HepG2 (cell line): ENCODE measurements at regions not wholly inside any gene's neighbourhood (a gene's known extent, or its start where the extent isn't known, plus 50 kb on each side); places are given as distances from the start of the nearest gene placed in this dataset.

Experiments used
- ATAC-seq: fragments of 200-7000 bp; cut with Tn5 transposase; 3 replicates; pipeline ENCODE4 v1.9.1; 2020; ENCODE audit warnings: mild to moderate bottlenecking, moderate library complexity
- BruUV-seq: library from RNA; stranded (reverse); fragments of 400-500 nt; replicated peaks from 2 replicates; lab custom pipeline; 2021; lab: Mats Ljungman, UMichigan
- CTCF ChIA-PET: fragments of 300-600 bp; formaldehyde crosslinking; extraction: SDS; loops from one replicate; lab custom pipeline; 2021; ENCODE audit warnings: low total read pairs, inconsistent platforms, low intra/inter-chr PET ratio; lab: Yijun Ruan, JAX
- POLR2A ChIA-PET: fragments of 350-600 bp; sonication (Branson Sonifier 250); formaldehyde crosslinking; loops from one replicate; lab custom pipeline; 2020; ENCODE audit warnings: antibody characterized with exemption, inconsistent platforms; lab: Yijun Ruan, JAX
- DNase-seq: peaks from one replicate; pipeline ENCODE4 v3.0.0-alpha.2; 2015; ENCODE audit warnings: low spot score
- FAIRE-seq: peaks from 3 replicates; lab custom pipeline; 2011; peaks lifted over from hg19 to GRCh38; lab: Jason Lieb, UNC
- H2AFZ ChIP-seq: one replicate; pipeline ENCODE4 v1.6.1; 2011; ENCODE audit warnings: low read length, inconsistent platforms
- H3K27ac ChIP-seq: fragments of 300-600 bp; 3 replicates; pipeline ENCODE4 v1.8.0; 2011; ENCODE audit warnings: mixed run types, mild to moderate bottlenecking, mixed read lengths, low read length, inconsistent platforms; ENCODE audit not compliant: insufficient read depth; ENCODE audit errors: extremely low read length
- H3K27me3 ChIP-seq, 2 experiments: fragments of 200-600 bp in 1 of 2; 2 replicates in 1 of 2; 3 replicates in 1 of 2; pipeline versions ENCODE4 v1.6.0 to v1.8.0; 2011; ENCODE audit warnings: low read length in 2 of 2, mild to moderate bottlenecking in 2 of 2, moderate library complexity in 2 of 2, inconsistent platforms in 1 of 2; ENCODE audit not compliant: insufficient read depth in 2 of 2, control insufficient read depth in 1 of 2
- H3K36me3 ChIP-seq, 2 experiments: fragments of 200-600 bp in 1 of 2; replicated peaks in 1 of 2; 2 replicates in 1 of 2; 3 replicates in 1 of 2; pipeline versions ENCODE4 v1.5.1 to v1.8.0; 2011; ENCODE audit warnings: low read length in 2 of 2, inconsistent platforms in 1 of 2; ENCODE audit not compliant: insufficient read depth in 2 of 2, control insufficient read depth in 1 of 2
- H3K4me1 ChIP-seq: 2 replicates; pipeline ENCODE4 v1.5.1; 2012; ENCODE audit warnings: low read length, inconsistent platforms; ENCODE audit not compliant: insufficient read depth
- H3K4me2 ChIP-seq: 2 replicates; pipeline ENCODE4 v1.6.0; 2011; ENCODE audit warnings: low read depth, low read length, inconsistent platforms
- H3K4me3 ChIP-seq, 3 experiments: fragments of 200-600 bp in 1 of 3; sonication (generic), shearing (Covaris generic) in 1 of 3; replicated peaks in 1 of 3; 2 replicates each; pipeline ENCODE4 v1.5.1; 2011 to 2016; ENCODE audit warnings: low read length in 3 of 3, inconsistent platforms in 2 of 3, low read depth in 2 of 3, mild to moderate bottlenecking in 2 of 3, control low read depth in 1 of 3, mixed read lengths in 1 of 3; ENCODE audit not compliant: insufficient read depth in 1 of 3
- H3K79me2 ChIP-seq: one replicate; pipeline ENCODE4 v1.6.1; 2011; ENCODE audit warnings: low read length, inconsistent platforms; ENCODE audit not compliant: insufficient read depth
- H3K9ac ChIP-seq: 2 replicates; pipeline ENCODE4 v1.6.0; 2011; ENCODE audit warnings: mild to moderate bottlenecking, low read depth, low read length, inconsistent platforms; ENCODE audit not compliant: insufficient read depth
- H3K9me3 ChIP-seq: 2 replicates; pipeline ENCODE4 v1.5.1; 2012; ENCODE audit warnings: mild to moderate bottlenecking, low read length
- H4K20me1 ChIP-seq: 2 replicates; pipeline ENCODE4 v1.6.0; 2011; ENCODE audit warnings: inconsistent platforms, mild to moderate bottlenecking, low read length, moderate library complexity; ENCODE audit not compliant: insufficient read depth
- CENPT ChIP-seq: sonication (generic); formaldehyde crosslinking; IDR thresholded peaks from 2 replicates; pipeline ENCODE4 v1.8.0; 2022; ENCODE audit warnings: low read depth, mild to moderate bottlenecking, moderate library complexity, missing genetic modification reagents
- GTF3A ChIP-seq: sonication (generic); formaldehyde crosslinking; conservative IDR thresholded peaks from 2 replicates; pipeline ENCODE4 v1.4.0; 2020; ENCODE audit warnings: mild to moderate bottlenecking, missing genetic modification reagents
- HNRNPUL1 ChIP-seq: fragments of 200-400 bp; formaldehyde crosslinking; IDR thresholded peaks from 2 replicates; pipeline ENCODE4 v1.6.1; 2017; ENCODE audit warnings: low read depth, mild to moderate bottlenecking, low read length, moderate library complexity
- MZF1 ChIP-seq: sonication (generic); formaldehyde crosslinking; IDR thresholded peaks from 2 replicates; pipeline ENCODE4 v1.8.1; 2023; ENCODE audit warnings: mild to moderate bottlenecking, missing genetic modification reagents, borderline replicate concordance
- PHF5A ChIP-seq: IDR thresholded peaks from one replicate; pipeline ENCODE4 v1.6.1; 2018; ENCODE audit warnings: low read depth, missing genetic modification reagents; ENCODE audit not compliant: unreplicated experiment
- SAP130 ChIP-seq: IDR thresholded peaks from 2 replicates; pipeline ENCODE4 v1.6.1; 2016; ENCODE audit warnings: low read depth
- ZNF337 ChIP-seq: sonication (generic); formaldehyde crosslinking; IDR thresholded peaks from 2 replicates; pipeline ENCODE4 v1.5.1; 2020; ENCODE audit warnings: missing genetic modification reagents, low read depth, mild to moderate bottlenecking, borderline replicate concordance
- ZNF678 ChIP-seq: sonication (generic); formaldehyde crosslinking; IDR thresholded peaks from 2 replicates; pipeline ENCODE4 v1.4.0; 2020; ENCODE audit warnings: mild to moderate bottlenecking, missing genetic modification reagents
- WGBS: methylation state at CpG from one replicate; pipeline ENCODE4 v1.1.6; 2017; ENCODE audit warnings: low lambda C conversion rate; 5-methylcytosine and 5-hydroxymethylcytosine counted together
- in situ Hi-C: cut with HindIII; loops from 2 replicates; pipeline ENCODE4 v1.10.0; 2017; ENCODE audit warnings: low pct_unique_long_range_greater_than_20kb; ENCODE audit not compliant: extremely low pct_ligation_motif_present
- intact Hi-C: fragments of 100-400 bp; cut with micrococcal nuclease; formaldehyde crosslinking; loops from one replicate; pipeline ENCODE4 v1.10.0; 2022; ENCODE audit not compliant: unreplicated experiment
- TF ChIP-seq, protein P1 (sequence below): sonication (generic); formaldehyde crosslinking; IDR thresholded peaks from 2 replicates; pipeline ENCODE4 v1.4.0; 2020; ENCODE audit warnings: low read depth, missing genetic modification reagents

DNA sequence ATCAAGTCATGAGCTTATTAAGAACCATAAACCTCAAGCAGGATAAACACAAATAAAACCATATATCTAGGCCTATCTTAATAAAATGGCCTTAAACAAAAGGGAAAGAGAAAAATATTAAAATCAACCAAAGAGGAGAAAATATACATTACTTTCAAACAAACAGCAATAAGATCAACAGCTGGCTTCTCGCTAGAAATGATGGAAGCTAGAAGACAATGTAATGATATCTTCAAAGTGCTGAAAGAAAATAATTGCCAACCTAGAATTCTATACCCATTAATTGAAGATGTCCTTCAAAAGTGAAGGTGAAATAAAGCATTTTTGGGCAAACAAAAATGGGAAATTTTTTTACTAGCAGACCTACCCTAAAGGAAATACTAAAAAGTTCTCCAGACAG lies 142.9 kb upstream of the PODXL start:
- in situ Hi-C loops = loop anchor here (25.0 kb wide), 2 partner anchors 363 to 563 kb away; no protein-coding TSS in a partner anchor
- H3K9ac ChIP-seq = no peak overlapping the region
- no peaks in the 10 kb centered on the region for H3K4me1 ChIP-seq
- H3K36me3 ChIP-seq = no peaks in the 10 kb centered on the region
- FAIRE-seq (no peak), ATAC-seq (no peak), DNase-seq (no peak)
- no peaks in the 10 kb centered on the region for H3K9me3 ChIP-seq
- ChIA-PET CTCF (no interaction called here), POLR2A (no interaction called here)
- no peaks in the 10 kb centered on the region for H4K20me1 ChIP-seq
- TF ChIP-seq MZF1 (CRISPR knock-in tag) (no peak), ZNF678 (CRISPR knock-in tag) (no peak), PHF5A (CRISPR knock-in tag) (no peak), SAP130 (CRISPR knock-in tag) (no peak), GTF3A (CRISPR knock-in tag) (no peak), HNRNPUL1 (no peak), ZNF337 (CRISPR knock-in tag) (no peak), CENPT (CRISPR knock-in tag) (no peak)
- TF ChIP-seq, protein P1, sequence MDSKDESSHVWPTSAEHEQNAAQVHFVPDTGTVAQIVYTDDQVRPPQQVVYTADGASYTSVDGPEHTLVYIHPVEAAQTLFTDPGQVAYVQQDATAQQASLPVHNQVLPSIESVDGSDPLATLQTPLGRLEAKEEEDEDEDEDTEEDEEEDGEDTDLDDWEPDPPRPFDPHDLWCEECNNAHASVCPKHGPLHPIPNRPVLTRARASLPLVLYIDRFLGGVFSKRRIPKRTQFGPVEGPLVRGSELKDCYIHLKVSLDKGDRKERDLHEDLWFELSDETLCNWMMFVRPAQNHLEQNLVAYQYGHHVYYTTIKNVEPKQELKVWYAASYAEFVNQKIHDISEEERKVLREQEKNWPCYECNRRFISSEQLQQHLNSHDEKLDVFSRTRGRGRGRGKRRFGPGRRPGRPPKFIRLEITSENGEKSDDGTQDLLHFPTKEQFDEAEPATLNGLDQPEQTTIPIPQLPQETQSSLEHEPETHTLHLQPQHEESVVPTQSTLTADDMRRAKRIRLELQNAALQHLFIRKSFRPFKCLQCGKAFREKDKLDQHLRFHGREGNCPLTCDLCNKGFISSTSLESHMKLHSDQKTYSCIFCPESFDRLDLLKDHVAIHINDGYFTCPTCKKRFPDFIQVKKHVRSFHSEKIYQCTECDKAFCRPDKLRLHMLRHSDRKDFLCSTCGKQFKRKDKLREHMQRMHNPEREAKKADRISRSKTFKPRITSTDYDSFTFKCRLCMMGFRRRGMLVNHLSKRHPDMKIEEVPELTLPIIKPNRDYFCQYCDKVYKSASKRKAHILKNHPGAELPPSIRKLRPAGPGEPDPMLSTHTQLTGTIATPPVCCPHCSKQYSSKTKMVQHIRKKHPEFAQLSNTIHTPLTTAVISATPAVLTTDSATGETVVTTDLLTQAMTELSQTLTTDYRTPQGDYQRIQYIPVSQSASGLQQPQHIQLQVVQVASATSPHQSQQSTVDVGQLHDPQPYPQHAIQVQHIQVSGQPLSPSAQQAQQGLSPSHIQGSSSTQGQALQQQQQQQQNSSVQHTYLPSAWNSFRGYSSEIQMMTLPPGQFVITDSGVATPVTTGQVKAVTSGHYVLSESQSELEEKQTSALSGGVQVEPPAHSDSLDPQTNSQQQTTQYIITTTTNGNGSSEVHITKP = no peak
- intact Hi-C loops = no loop called here
- no peak overlapping the region for H3K4me2 ChIP-seq
- BruUV-seq = no TSS peak
- H3K27me3 ChIP-seq = no peaks in the 10 kb centered on the region; a peak in 1 of 5 replicates
- H3K4me3 ChIP-seq = no peak overlapping the region
- 2% methylated on average over 1 of the region's 1 CpG for WGBS
- no peak overlapping the region for H3K27ac ChIP-seq
- H3K79me2 ChIP-seq = no peaks in the 10 kb centered on the region
- H2AFZ ChIP-seq = no peak overlapping the region
